ENCODE measurements at regions not wholly inside any gene's neighbourhood (a gene's known extent, or its start where the extent isn't known, plus 50 kb on each side); places are given as distances from the start of the nearest gene placed in this dataset.

- no peak for TF ChIP-seq CTCF (IDR thresholded peaks at IDR 0.05)
- no peak for TF ChIP-seq POLR2A (IDR thresholded peaks at IDR 0.05)
Observed at GRCh38 chr11:42713279-42713678, 598.5 kb upstream of the API5 start.
